GM19395 (cell line): ENCODE measurements at regions not wholly inside any gene's neighbourhood (a gene's known extent, or its start where the extent isn't known, plus 50 kb on each side); places are given as distances from the start of the nearest gene placed in this dataset.

Experiments
- ATAC-seq: cut with Tn5 transposase; IDR thresholded peaks from one replicate; pipeline ENCODE4 v1.9.1; 2021; ENCODE audit warnings: mild to moderate bottlenecking, moderate library complexity; ENCODE audit not compliant: unreplicated experiment

DNA sequence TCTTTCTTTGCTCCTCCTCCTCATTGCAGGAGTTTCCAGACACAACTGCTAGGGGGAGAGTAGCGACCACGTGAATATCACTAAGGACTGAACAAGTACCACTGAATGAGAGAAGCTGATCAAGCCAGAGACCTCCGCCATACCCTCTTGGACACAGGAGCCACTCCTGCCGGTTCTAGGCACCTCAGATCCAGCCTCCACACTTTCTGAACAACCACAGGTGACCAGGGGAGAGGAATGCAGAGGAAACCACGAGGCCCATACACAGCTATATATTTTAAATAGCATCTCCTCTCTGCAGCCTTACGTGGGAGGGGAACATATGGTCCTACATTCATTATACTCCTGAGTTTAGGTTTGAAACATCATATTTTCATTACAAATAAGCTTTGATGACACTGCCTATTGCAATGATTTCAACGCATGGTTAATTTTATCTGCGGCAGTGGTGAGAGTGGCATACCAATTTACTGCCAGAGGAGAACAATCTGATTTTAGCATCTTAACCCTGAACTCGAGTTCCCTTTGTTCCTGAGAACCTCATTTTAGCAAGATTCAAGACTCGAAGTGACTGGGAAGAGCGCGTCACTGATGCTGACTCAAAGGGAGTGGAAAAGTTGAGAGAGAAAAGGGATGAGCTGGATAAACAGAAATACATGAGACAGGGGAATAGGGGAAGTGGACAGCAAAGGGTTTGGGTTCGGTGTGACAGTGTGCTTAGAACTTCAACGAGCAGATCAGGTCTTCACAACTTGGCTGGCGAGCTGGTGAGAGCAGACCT, 231.7 kb upstream of the PPARGC1A start:
- no peak for ATAC-seq

DNA sequence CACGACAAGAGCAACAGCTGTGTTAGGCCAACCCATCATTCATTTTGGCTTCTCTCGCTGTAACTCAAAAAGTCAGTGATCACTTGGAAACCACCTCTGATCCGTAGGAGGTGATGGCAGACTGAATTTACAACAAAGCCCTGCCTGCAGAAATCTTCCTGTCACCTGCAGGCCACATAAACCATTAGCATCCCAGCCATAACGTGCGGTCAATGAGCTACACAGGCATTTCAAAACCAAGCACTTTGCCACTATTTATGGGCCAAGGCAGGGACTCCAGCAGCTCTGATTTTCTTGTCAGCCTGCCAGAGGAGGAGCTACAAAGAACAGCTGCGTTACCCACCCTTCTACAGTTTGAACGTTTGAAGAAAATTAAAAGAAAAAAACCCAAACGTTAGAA, 228.1 kb upstream of the PPARGC1A start:
- no peak for ATAC-seq

DNA sequence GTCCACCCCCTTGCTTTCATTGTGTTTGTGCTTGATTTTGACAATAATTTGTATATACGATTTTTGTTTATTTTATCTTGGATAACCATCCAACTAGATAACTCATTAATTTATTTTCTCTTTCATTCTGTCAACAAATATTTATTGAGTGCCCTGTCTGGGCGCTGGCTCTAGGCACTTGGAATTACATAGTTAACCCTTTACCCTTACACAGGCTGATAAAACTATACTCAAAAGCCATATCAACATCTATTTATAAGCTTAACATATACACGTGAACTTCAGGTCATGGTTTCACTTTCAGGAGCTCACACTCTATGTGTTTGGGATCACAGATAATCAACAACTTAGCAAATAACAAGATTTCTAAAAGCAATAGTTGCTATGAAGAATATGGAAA, 226.3 kb upstream of the PPARGC1A start:
- ATAC-seq: no peak

DNA sequence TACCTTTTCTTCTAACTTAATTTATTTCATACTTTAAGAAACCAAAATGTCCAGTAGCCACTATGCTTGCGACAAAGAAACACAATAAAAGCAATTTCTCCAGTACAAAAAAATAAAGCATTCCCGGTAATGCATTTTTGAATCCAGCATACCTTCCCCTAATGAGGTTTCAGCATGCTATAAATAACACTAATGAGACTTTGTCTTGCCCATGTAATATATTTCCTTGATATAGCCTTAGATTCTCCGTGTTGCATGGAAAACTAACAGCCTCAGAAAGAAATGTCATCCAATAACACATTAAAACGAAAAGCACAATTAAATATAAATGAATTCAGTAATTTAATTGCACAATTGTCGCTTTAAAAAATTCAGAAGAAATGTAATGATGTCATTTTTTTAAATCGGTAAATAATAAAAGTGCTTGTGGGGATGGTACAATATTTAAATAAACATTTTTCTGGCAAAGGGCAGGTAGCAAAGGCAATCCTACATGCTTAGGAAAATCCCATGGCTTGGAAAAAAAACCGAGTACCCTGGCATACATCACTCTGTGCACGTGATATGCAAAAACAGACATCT, 225.2 kb upstream of the PPARGC1A start:
- no peak for ATAC-seq

DNA sequence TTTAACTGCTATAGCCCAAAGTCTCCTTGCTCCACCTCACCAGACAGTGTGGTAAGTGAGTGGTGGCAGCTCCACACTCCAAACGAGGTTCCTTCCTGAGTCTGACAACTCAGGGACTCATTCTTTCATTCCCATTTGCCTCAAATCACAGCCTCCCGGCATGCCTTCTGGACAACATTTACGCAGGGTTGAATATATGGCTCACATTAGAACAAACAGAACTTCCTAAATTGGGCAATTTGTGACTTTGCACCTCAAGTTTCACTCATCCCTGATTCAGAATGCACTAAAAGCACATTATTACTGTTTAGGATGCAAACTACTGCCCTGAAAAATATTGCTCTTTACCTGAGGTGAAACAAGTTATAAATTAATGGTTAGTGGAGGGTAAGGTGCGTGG, 224.6 kb upstream of the PPARGC1A start:
- no peak for ATAC-seq

DNA sequence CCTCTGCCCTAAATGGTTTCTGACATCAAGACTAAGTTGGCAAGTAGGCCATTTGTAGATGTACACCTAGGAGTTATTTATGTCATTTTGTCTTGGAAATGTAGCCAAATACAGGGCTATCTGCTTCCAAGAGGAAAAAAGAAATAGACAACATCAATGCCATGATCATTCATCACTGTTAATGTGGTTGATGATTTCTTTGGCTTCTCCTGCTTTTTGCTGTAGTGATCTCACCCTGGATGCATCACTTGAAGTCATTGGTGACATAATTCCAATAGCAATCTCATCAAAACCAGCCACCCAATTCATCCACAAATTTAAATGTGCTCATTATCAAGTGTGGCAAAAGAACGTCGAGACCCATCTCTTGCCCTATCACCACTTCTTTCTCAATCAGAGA, 222.6 kb upstream of the PPARGC1A start:
- no peak for ATAC-seq

DNA sequence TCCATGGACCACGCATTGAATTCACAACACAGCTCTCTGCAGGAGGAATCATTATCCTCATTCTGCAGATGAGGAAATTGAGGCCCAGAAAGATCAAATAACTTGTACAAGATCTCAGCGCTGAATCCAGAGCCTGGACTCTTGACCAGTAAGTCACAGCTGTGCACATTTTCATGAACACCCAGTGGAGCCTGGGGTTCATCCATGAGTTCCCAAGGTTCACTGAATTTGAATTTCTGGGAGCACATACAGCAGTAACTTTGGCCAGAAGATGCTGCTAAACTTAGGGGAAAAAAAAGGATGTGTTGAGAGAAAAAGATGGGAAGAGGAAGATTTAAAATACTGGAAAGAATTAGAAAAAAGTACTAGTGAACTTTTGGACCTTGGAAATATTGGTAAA, 218.7 kb upstream of the PPARGC1A start:
- no peak for ATAC-seq

DNA sequence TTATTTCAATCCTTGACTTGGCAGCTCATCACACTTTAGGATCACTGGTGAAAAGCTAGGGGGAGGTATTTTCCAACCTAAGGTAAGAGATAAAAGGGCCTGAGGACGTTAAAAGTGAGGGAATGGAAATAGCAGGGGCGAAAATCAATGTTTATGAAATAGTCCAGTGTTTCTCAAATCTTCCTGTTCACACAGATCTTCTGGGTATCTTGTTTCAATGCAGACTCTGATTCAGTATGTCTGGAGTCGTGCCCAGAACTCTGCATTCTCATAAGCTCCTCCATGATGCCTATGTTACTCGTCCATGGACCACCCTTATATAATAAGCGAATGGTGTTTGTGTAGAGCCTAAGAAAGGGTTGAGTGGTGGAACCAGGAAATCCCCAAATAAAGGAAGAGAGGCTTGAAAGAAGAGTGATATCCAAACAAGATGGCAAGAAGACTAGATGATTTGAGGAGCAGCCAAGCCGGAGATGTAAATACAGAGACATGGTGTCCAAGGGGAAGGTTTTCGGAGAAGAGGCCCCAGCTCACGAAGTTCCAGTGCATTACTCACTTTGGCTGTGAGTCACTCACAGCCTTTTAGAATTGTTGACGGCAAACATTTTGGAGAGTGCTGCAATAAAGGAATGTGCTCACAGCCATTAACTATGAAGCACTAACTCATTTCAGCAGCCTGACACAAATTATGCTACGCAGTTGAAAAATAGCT, 215.6 kb upstream of the PPARGC1A start:
- no peak for ATAC-seq

DNA sequence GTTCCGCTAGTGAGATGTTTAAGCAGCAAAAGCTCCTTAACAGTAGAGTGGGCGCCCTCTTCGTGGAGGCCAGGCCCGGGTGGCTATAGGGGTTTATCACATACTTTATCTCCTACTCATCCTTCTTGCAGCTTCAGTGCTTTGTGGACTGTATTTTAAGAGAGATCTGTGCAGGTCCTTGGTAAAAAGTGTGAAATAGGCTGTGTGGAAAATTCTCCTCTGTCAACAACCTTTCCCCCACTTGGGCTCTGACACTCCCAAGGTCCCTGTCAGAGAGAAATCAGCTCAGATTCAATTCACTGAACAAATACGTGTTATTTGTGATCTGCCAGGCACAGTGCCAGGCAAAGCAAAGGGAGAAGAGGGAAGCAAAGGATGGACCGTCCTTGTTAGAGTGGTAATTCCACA, 214.3 kb upstream of the PPARGC1A start:
- no peak for ATAC-seq

DNA sequence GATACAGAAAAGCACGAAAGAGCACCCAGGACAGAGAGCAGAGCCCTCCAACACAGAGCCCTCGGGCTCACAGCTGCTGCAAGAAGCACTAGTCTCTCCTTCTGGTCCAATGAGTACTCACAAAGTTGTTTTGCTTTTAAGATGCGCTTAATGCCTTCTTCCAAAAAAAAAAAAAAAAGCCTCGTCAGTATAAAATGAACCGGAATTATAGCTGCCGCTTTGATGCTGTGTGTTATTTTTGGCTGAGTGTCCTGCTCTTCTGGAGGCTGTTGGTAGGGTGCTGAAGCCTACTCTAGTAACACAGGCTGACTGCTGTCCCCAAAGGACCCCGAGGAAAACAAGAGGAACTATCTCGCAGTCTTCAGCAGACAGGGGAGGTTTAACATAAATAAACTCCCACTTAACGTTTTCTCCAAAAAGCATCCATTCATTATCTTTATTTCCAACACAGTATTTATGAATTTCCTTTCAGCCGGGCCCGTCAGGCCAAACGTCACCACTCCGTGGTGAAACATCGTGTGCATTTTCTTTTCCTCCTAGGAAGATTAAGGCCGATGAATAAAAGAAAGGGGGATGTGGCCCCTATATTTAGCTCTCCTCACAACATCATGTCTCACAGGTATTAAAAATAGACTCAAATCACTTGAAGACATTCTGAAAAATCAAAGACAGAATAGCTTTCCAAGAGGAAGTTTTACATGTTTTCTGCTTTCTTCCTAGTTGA, 213.7 kb upstream of the PPARGC1A start:
- ATAC-seq: no peak

DNA sequence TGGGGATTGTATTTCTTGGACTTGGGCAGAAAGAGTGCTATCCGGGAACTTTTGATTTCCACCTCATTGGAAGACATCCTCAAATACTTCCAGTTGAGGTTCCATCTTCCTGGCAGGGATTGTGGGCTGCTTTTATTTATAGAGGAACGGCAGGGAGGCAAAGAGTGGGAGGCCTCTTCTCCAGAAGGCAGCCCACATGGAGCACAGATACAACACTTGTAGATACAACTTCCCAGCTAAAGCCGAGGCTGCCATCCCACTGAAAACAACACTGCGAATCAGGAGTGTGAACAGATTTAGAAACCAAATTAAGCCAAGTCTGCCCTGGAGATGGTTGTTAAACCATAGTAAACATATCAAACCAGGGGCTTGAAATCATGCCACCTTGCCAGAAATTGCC, 212.8 kb upstream of the PPARGC1A start:
- no peak for ATAC-seq

DNA sequence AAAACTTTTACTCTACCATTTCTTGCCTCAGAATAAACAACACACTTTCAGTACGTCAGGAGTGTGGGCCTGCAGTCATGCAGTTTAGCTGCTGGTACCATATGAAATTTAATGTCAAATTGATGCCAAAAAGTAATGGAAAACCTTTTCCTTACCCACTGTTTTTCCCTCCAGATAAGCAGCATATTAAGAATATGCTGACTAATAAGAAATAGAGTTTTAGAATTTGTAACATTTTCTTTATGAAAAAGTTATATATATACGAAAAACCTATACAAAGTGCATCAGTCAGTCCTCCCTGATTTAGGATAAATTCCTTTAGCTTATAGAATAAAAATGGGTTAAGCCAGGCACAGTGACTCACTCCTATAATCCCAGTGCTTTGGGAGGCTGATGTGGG, 206.8 kb upstream of the PPARGC1A start:
- no peak for ATAC-seq

DNA sequence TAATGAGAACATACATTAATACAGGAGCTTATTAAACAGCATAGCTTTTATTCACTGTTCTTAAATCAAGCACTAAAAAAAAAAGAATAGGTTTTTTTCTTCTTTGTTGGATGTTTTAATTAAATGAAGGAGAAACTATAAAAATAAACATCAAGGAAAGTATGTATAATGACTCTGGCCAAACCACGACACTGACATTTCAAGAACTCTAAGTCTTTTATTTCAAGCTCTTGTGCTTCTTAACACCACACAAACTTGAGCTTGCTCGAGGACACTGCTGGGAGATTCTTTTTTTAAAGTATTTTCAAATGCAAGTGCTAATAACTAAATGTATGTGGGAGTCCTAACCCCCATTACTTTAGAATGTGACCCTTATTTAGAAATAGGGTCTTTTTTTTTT, 204.9 kb upstream of the PPARGC1A start:
- ATAC-seq: no peak

DNA sequence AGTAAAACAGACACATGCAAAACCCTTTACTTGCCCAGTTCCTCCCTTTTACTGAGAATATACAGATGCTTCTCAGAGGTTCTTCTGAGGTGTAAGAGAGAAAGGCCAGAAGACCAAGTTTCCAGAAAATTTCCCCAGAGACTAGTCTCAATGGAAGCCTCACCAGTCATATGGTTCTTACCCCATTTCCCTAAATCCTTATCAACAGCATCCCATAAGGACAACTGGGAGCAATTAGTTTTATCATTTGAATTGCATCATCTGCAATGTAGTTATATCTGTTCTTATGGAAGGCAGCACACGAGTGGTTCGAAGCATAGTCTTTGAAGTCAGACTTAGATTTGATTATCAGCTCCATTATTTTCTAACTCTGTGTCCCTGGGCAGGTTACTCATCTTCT, 203.6 kb upstream of the PPARGC1A start:
- no peak for ATAC-seq

DNA sequence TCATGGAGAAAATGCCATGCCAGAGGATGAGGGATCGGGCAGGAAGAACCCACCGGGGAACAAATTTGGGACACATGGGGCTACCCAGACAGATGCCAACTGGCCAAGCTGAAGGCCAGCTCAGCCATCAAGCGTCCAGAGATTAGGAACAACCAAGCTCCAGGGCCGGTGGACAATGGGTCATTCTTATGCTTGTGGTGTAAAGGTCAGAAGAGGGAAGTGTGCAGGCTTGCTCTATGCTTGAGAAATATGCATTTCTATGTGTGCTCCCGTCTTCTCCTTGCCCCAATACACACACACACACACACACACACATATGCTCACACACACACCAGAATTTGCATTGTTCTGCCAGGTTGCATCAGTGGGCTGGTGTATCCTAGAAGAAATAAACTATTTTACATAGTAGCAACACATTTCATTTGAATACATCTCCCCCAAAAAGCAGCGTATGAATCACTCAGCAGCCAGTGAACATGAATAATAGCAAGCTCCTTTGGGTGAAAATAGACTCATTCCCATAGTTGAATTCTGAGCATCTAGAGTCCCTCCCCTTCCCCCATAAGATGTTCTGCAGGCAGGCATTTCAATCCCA, 201.9 kb upstream of the PPARGC1A start:
- ATAC-seq: no peak

DNA sequence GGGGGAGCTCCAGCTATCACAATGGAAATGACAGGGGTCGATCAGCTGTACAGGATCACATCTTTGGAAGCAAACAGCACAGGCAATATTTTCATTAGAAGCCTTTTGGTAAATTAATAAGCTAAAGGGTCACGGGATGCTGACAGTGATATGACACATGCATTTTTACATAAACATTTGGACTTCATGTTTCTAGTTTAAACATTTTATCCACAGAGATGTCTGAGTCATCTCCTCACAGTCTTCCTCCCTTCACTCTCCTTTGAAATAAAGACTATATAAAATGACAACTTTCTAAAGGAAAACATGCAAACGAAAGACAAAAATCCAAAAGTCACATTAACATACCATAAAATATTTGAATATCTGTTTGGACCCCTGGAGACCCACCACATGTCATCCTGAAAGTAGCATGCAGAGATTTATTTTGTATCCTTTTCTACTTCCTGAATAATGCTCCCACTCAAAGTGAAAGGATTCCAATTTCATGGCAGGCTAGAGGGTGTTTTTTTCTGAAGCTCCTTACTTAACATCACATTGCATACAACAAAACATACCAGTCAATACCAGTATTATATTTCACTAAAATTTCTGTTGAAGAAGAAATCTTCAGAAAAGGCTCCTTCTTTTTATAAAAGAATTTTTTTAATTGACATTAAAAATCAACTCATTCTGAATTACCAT, 200.1 kb upstream of the PPARGC1A start:
- ATAC-seq: no peak

DNA sequence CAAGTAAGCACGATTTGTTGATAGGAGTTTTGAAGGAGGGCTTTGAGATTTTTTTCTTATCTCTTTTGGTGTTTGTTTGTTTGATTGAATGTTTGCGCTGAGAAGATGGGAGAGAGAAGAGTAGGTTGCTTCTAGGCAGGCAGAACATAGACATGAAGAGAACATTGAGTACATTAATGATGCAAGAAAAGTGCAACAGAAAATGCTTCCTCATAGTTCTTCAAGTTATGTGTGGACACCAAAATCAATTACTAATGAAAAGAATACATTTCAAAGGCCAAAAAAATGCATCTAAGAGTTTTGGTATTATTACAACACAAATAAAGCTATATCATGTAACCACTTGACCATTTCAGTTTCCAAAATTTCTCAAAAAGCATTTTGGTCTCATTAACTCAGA, 191.0 kb upstream of the PPARGC1A start:
- ATAC-seq: no peak

DNA sequence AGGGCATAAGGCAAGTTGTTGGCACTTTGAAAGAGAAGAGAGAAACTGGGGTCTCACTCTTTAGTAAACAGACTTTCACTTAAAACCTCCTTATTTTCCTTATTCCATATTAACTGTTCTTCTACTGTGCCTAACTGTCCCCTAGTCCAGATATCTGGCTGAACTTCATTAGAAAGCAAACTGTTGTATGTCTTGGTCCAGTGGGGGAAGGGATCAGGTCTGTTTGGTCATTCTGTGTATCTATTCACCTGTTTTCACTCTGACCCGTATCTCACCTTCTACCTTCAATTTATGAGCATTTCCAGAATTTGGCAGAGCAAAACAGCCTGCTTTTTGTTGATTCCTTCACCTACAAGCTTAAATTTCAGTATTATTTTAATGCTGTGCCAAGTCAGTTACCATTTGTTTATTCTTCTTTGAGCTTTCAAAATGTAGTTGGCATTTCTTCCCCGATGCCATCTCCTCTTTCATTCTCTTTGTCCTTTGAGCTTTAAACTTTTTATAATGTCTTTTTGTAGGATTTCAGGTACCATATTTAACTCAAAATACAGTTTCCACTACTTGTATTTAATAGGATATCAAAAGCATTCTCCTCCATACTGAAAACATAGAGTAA, 188.6 kb upstream of the PPARGC1A start:
- no peak for ATAC-seq

DNA sequence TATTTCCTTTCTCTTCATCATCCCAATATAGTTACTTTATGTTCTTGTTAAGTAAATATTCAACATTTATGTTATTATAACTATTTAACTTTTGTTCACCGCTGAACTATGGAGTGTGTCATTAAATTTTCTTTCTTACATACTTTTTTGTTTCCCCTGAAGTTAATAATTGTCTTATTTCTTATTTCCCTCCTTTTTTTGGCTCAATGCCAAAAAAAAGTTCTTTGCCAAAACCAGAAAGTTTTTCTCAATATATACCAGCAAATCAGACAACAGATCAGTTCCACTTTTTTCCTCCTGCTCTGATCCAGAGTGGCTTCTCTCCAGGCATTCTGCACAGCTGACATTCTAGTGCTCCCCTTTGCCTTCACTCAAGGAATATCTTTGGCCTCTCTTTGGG, 187.0 kb upstream of the PPARGC1A start:
- no peak for ATAC-seq

DNA sequence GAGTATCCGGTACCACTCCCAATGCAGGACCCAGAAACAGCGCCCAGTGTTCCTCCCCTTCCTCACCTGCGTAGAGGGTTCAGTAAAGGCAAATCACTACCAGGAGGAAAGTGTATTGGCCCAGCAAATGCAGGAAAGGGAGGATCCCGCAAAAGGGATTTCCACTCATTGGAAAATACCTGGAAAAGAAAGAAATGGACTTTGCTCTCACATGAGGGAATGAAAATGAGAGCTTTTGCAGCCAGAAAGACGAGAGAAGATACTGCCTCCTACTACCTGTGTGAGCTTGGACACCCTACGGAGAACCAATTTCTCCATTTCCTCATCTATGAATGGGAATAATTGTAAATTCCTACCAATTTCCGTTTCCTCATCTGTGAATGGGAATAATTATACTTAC, 184.1 kb upstream of the PPARGC1A start:
- no peak for ATAC-seq
